ENCODE measurements at regions not wholly inside any gene's neighbourhood (a gene's known extent, or its start where the extent isn't known, plus 50 kb on each side); places are given as distances from the start of the nearest gene placed in this dataset.

GRCh38 chr5:51651889-51652288 is 268.6 kb downstream of the ISL1 start:
- no peak for TF ChIP-seq POLR2A (IDR thresholded peaks at IDR 0.05)
- TF ChIP-seq, protein P1, sequence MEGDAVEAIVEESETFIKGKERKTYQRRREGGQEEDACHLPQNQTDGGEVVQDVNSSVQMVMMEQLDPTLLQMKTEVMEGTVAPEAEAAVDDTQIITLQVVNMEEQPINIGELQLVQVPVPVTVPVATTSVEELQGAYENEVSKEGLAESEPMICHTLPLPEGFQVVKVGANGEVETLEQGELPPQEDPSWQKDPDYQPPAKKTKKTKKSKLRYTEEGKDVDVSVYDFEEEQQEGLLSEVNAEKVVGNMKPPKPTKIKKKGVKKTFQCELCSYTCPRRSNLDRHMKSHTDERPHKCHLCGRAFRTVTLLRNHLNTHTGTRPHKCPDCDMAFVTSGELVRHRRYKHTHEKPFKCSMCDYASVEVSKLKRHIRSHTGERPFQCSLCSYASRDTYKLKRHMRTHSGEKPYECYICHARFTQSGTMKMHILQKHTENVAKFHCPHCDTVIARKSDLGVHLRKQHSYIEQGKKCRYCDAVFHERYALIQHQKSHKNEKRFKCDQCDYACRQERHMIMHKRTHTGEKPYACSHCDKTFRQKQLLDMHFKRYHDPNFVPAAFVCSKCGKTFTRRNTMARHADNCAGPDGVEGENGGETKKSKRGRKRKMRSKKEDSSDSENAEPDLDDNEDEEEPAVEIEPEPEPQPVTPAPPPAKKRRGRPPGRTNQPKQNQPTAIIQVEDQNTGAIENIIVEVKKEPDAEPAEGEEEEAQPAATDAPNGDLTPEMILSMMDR (IDR thresholded peaks at IDR 0.05) = no peak
